IMR-90 (cell line): ENCODE measurements at regions not wholly inside any gene's neighbourhood (a gene's known extent, or its start where the extent isn't known, plus 50 kb on each side); places are given as distances from the start of the nearest gene placed in this dataset.

ENCODE experiments used
- ATAC-seq: fragments of 200-7000 bp; cut with Tn5 transposase; 2 replicates; pipeline ENCODE4 v1.9.1; 2020; ENCODE audit warnings: low read depth, mild to moderate bottlenecking, moderate library complexity
- BruUV-seq: library from RNA; stranded (reverse); fragments of 400-500 nt; replicated peaks from 2 replicates; lab custom pipeline; 2021; lab: Mats Ljungman, UMichigan
- CTCF ChIA-PET: fragments of 300-600 bp; formaldehyde crosslinking; extraction: SDS; loops from one replicate; lab custom pipeline; 2021; ENCODE audit warnings: antibody characterized with exemption; lab: Yijun Ruan, JAX
- POLR2A ChIA-PET: fragments of 300-600 bp; sonication (Branson Sonifier 250); formaldehyde crosslinking; loops from one replicate; lab custom pipeline; 2022; ENCODE audit warnings: antibody characterized with exemption; ENCODE audit not compliant: unreplicated experiment; lab: Charles Lee
- DNase-seq: peaks from one replicate; pipeline ENCODE4 v3.0.0; 2013
- H2AFZ ChIP-seq: replicated peaks from 2 replicates; pipeline ENCODE3; 2013; ENCODE audit warnings: low read length, mild to moderate bottlenecking; ENCODE audit not compliant: poor library complexity
- H2AK5ac ChIP-seq: 2 replicates; pipeline ENCODE4 v1.6.1; 2013; ENCODE audit warnings: low read depth, low read length, inconsistent platforms
- H2AK9ac ChIP-seq: replicated peaks from 2 replicates; pipeline ENCODE3; 2013; ENCODE audit warnings: mild to moderate bottlenecking, low read depth, low read length, moderate library complexity; ENCODE audit not compliant: poor library complexity
- H2BK120ac ChIP-seq: 2 replicates; pipeline ENCODE4 v1.6.1; 2013; ENCODE audit warnings: low read depth, low read length, inconsistent platforms
- H2BK15ac ChIP-seq: 3 replicates; pipeline ENCODE4 v1.6.1; 2013; ENCODE audit warnings: low read depth, low read length, inconsistent platforms
- H2BK20ac ChIP-seq: 2 replicates; pipeline ENCODE4 v1.6.1; 2013; ENCODE audit warnings: low read depth, mild to moderate bottlenecking, inconsistent platforms, low read length, moderate library complexity
- H2BK5ac ChIP-seq: 2 replicates; pipeline ENCODE4 v1.6.1; 2013; ENCODE audit warnings: mild to moderate bottlenecking, low read depth, low read length, inconsistent platforms; ENCODE audit not compliant: poor library complexity, severe bottlenecking
- H3K14ac ChIP-seq: replicated peaks from 2 replicates; pipeline ENCODE4 v1.6.1; 2013; ENCODE audit warnings: low read depth, low read length, inconsistent platforms
- H3K18ac ChIP-seq: 2 replicates; pipeline ENCODE4 v1.6.1; 2013; ENCODE audit warnings: low read depth, low read length, control low read depth
- H3K23ac ChIP-seq: 2 replicates; pipeline ENCODE4 v1.6.1; 2013; ENCODE audit warnings: low read depth, low read length, inconsistent platforms
- H3K27ac ChIP-seq: 2 replicates; pipeline ENCODE4 v1.5.1; 2013; ENCODE audit warnings: mild to moderate bottlenecking, control low read depth, low read length; ENCODE audit not compliant: insufficient read depth
- H3K27me3 ChIP-seq: 2 replicates; pipeline ENCODE4 v1.6.1; 2013; ENCODE audit warnings: low read length; ENCODE audit not compliant: control insufficient read depth, insufficient read depth
- H3K36me3 ChIP-seq: 2 replicates; pipeline ENCODE4 v1.6.1; 2013; ENCODE audit warnings: low read length, mixed read lengths; ENCODE audit not compliant: control insufficient read depth, insufficient read depth
- H3K4ac ChIP-seq: 2 replicates; pipeline ENCODE4 v1.6.1; 2013; ENCODE audit warnings: low read depth, low read length, inconsistent platforms
- H3K4me1 ChIP-seq: 2 replicates; pipeline ENCODE4 v1.6.1; 2013; ENCODE audit warnings: low read length, mixed read lengths; ENCODE audit not compliant: control insufficient read depth, insufficient read depth
- H3K4me2 ChIP-seq: 2 replicates; pipeline ENCODE4 v1.6.1; 2013; ENCODE audit warnings: low read depth, mild to moderate bottlenecking, control low read depth, low read length, moderate library complexity
- H3K4me3 ChIP-seq: 2 replicates; pipeline ENCODE4 v1.5.1; 2013; ENCODE audit warnings: low read depth, mild to moderate bottlenecking, control low read depth, low read length, moderate library complexity; ENCODE audit not compliant: insufficient read depth
- H3K56ac ChIP-seq: 2 replicates; pipeline ENCODE4 v1.6.1; 2013; ENCODE audit warnings: low read length, inconsistent platforms; ENCODE audit not compliant: insufficient read depth; ENCODE audit errors: extremely low read depth
- H3K79me1 ChIP-seq, 2 experiments: 2 replicates each; pipeline ENCODE4 v1.6.1; 2013; ENCODE audit warnings: low read length in 2 of 2, inconsistent platforms in 1 of 2, low read depth in 1 of 2
- H3K9ac ChIP-seq: 2 replicates; pipeline ENCODE4 v1.6.1; 2013; ENCODE audit warnings: low read depth, low read length, control low read depth
- H3K9me1 ChIP-seq: 2 replicates; pipeline ENCODE4 v1.6.1; 2013; ENCODE audit warnings: low read length, inconsistent platforms; ENCODE audit not compliant: insufficient read depth
- H3K9me3 ChIP-seq: 2 replicates; pipeline ENCODE4 v1.6.1; 2013; ENCODE audit warnings: low read length; ENCODE audit not compliant: control insufficient read depth, insufficient read depth
- H4K20me1 ChIP-seq: 2 replicates; pipeline ENCODE4 v1.6.1; 2013; ENCODE audit warnings: low read length, inconsistent platforms; ENCODE audit not compliant: insufficient read depth
- H4K5ac ChIP-seq: 2 replicates; pipeline ENCODE4 v1.6.1; 2013; ENCODE audit warnings: mild to moderate bottlenecking, low read depth, low read length, control low read depth
- H4K8ac ChIP-seq, 2 experiments: 2 replicates each; pipeline ENCODE4 v1.6.1; 2013; ENCODE audit warnings: low read depth in 2 of 2, low read length in 2 of 2, control low read depth in 1 of 2, inconsistent platforms in 1 of 2
- H4K91ac ChIP-seq: 2 replicates; pipeline ENCODE4 v1.6.1; 2013; ENCODE audit warnings: low read depth, low read length, inconsistent platforms; ENCODE audit not compliant: insufficient read depth
- CEBPB ChIP-seq: IDR thresholded peaks from 2 replicates; pipeline ENCODE4 v1.6.1; 2012; ENCODE audit warnings: low read depth, low read length, improper control_type of control experiment
- CHD1 ChIP-seq: IDR thresholded peaks from 2 replicates; pipeline ENCODE4 v1.6.1; 2012; ENCODE audit warnings: low read depth, low read length, improper control_type of control experiment
- FOS ChIP-seq: fragments of 150-350 bp; IDR thresholded peaks from 2 replicates; pipeline ENCODE4 v1.6.1; 2016; ENCODE audit warnings: low read depth, low read length
- RAD21 ChIP-seq: IDR thresholded peaks from 2 replicates; pipeline ENCODE4 v1.6.1; 2012; ENCODE audit warnings: low read length, improper control_type of control experiment
- RCOR1 ChIP-seq: IDR thresholded peaks from 2 replicates; pipeline ENCODE4 v1.6.1; 2012; ENCODE audit warnings: mild to moderate bottlenecking, low read length, improper control_type of control experiment; ENCODE audit not compliant: insufficient replicate concordance
- SMC3 ChIP-seq: fragments of 150-350 bp; IDR thresholded peaks from 2 replicates; pipeline ENCODE4 v1.6.1; 2016; ENCODE audit warnings: low read depth, mild to moderate bottlenecking, antibody characterized with exemption, low read length, moderate library complexity
- WGBS, 2 experiments: methylation state at CpG; one replicate each; pipeline versions ENCODE4 v1.1.5 to v1.1.7; 2013; ENCODE audit warnings: missing lambda C conversion rate in 2 of 2; ENCODE audit not compliant: insufficient read length in 1 of 2; ENCODE audit errors: extremely low coverage in 2 of 2; 5-methylcytosine and 5-hydroxymethylcytosine counted together
- dilution Hi-C: fragments of 300-500 bp; cut with HindIII; formaldehyde crosslinking; loops from one replicate; pipeline ENCODE4 v1.14.3; 2018; ENCODE audit warnings: low sequenced_read_pairs; ENCODE audit not compliant: unreplicated experiment
- in situ Hi-C: fragments of 300-500 bp; cut with MboI; formaldehyde crosslinking; loops from 3 replicates; pipeline ENCODE4 v1.14.3; 2019; ENCODE audit warnings: low sequenced_read_pairs, inconsistent platforms, mixed read lengths
- intact Hi-C: fragments of 100-400 bp; cut with micrococcal nuclease; formaldehyde crosslinking; loops from 2 replicates; pipeline ENCODE4 v1.10.0; 2022
- TF ChIP-seq, protein P1 (sequence below): conservative IDR thresholded peaks from 2 replicates; pipeline ENCODE4 v1.5.1; 2012; ENCODE audit warnings: mild to moderate bottlenecking, low read depth, low read length, improper control_type of control experiment
- TF ChIP-seq, protein P2 (sequence below): fragments of 150-350 bp; IDR thresholded peaks from 2 replicates; pipeline ENCODE4 v1.6.1; 2017; ENCODE audit warnings: mild to moderate bottlenecking, antibody characterized with exemption, low read length, low read depth

DNA sequence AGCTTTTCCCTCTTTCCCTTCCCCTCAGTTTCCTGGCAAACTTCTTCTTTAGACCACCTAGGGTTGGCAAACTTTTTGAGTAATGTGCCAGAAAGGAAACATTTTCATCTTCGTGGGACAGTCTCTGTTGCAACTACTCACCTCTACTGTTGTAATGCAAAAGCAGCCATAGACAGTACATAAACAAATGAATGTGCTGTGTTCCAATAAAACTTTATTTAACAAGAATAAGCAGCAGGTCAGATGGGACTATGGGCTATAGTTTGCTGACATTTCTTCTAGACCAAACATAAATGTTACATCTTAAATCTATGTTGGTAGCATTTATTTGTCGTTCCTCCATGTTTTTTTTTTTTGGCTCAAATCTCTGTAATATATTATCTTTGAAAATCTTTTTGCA lies 552.4 kb downstream of the EDEM1 start:
- Histone ChIP-seq H3K27me3 (no peaks in the 10 kb centered on the region), H3K18ac (no peak overlapping the region), H3K4me1 (no peaks in the 10 kb centered on the region), H4K5ac (no peak overlapping the region), H3K4me3 (no peak overlapping the region), H3K56ac (no peak overlapping the region), H3K36me3 (no peaks in the 10 kb centered on the region), H3K79me1 (no peaks in the 10 kb centered on the region), H3K14ac (no peak overlapping the region), H2AK9ac (no peak overlapping the region), H2BK5ac (no peak overlapping the region), H2BK120ac (no peak overlapping the region), H3K9me3 (peaks cover 9% of the 10 kb centered on the region; the same call in 1 of the 2 replicates), H4K91ac (no peak overlapping the region), H4K20me1 (no peaks in the 10 kb centered on the region), H3K27ac (no peak overlapping the region), H3K9me1 (no peaks in the 10 kb centered on the region), H2BK15ac (no peak overlapping the region), H2AK5ac (no peak overlapping the region), H4K8ac (no peak overlapping the region), H3K4me2 (no peak overlapping the region), H2BK20ac (no peak overlapping the region), H3K4ac (no peak overlapping the region), H2AFZ (no peak overlapping the region), H3K9ac (no peak overlapping the region), H3K23ac (no peak overlapping the region)
- CTCF ChIA-PET = no interaction called here
- DNase-seq (no peak), ATAC-seq (no peak)
- no peak for TF ChIP-seq CHD1
- no peak for TF ChIP-seq FOS
- TF ChIP-seq, protein P1, sequence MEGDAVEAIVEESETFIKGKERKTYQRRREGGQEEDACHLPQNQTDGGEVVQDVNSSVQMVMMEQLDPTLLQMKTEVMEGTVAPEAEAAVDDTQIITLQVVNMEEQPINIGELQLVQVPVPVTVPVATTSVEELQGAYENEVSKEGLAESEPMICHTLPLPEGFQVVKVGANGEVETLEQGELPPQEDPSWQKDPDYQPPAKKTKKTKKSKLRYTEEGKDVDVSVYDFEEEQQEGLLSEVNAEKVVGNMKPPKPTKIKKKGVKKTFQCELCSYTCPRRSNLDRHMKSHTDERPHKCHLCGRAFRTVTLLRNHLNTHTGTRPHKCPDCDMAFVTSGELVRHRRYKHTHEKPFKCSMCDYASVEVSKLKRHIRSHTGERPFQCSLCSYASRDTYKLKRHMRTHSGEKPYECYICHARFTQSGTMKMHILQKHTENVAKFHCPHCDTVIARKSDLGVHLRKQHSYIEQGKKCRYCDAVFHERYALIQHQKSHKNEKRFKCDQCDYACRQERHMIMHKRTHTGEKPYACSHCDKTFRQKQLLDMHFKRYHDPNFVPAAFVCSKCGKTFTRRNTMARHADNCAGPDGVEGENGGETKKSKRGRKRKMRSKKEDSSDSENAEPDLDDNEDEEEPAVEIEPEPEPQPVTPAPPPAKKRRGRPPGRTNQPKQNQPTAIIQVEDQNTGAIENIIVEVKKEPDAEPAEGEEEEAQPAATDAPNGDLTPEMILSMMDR = no peak
- no peak for TF ChIP-seq RCOR1
- TF ChIP-seq SMC3 = no peak
- TF ChIP-seq CEBPB = no peak
- TF ChIP-seq, protein P2, sequence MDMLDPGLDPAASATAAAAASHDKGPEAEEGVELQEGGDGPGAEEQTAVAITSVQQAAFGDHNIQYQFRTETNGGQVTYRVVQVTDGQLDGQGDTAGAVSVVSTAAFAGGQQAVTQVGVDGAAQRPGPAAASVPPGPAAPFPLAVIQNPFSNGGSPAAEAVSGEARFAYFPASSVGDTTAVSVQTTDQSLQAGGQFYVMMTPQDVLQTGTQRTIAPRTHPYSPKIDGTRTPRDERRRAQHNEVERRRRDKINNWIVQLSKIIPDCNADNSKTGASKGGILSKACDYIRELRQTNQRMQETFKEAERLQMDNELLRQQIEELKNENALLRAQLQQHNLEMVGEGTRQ = no peak
- TF ChIP-seq RAD21 = no peak
- in situ Hi-C loops = no loop called here
- dilution Hi-C loops = no loop called here
- POLR2A ChIA-PET = no interaction called here
- intact Hi-C loops = no loop called here
- no CpG with 5 or more reads among the region's 2 CpGs for WGBS, 2 experiments
- no TSS peak for BruUV-seq
